Suprapubic skin (tissue), 4 donors: ENCODE measurements at regions not wholly inside any gene's neighbourhood (a gene's known extent, or its start where the extent isn't known, plus 50 kb on each side); places are given as distances from the start of the nearest gene placed in this dataset.

ENCODE experiments used
- POLR2A ChIP-seq, 2 donors: fragments of 450-650 bp; IDR thresholded peaks; one replicate each; pipeline ENCODE4 v1.6.1; 2017; ENCODE audit warnings: antibody characterized with exemption in 2 of 2, mild to moderate bottlenecking in 2 of 2, moderate library complexity in 2 of 2
- POLR2AphosphoS5 ChIP-seq, 3 donors: sonication (generic); formaldehyde crosslinking; IDR thresholded peaks; one replicate each; pipeline ENCODE4 v1.6.1; 2017; ENCODE audit warnings: antibody characterized with exemption in 3 of 3
- TF ChIP-seq, protein P1 (sequence below), 2 donors: fragments of 200-600 bp in 1 of 2; fragments of 450-650 bp in 1 of 2; sonication (generic) in 1 of 2; IDR thresholded peaks; one replicate each; pipeline ENCODE4 v1.5.1; 2016 to 2019; ENCODE audit warnings: antibody characterized with exemption in 2 of 2, mild to moderate bottlenecking in 1 of 2, moderate library complexity in 1 of 2

DNA sequence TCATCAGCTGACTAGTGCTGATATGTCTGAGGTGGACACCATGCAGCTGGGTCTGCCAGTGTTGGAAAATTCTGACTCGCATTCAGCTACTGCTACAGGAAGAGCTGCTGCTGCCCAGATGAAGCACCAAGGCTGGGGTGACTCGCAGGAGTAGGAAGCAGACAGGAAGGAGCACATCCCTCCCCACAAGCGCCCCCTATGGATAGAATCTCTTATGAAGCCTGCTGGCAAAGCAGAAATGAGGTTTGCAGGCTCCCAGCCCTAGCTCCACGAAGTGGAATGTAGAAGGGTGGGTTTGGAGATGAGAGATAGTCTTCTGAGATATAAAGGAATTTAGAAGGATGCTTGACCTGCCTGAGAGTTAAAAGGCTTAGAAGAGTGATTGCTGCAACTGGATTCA is 443.0 kb downstream of the ACTL7B start:
- TF ChIP-seq, protein P1, sequence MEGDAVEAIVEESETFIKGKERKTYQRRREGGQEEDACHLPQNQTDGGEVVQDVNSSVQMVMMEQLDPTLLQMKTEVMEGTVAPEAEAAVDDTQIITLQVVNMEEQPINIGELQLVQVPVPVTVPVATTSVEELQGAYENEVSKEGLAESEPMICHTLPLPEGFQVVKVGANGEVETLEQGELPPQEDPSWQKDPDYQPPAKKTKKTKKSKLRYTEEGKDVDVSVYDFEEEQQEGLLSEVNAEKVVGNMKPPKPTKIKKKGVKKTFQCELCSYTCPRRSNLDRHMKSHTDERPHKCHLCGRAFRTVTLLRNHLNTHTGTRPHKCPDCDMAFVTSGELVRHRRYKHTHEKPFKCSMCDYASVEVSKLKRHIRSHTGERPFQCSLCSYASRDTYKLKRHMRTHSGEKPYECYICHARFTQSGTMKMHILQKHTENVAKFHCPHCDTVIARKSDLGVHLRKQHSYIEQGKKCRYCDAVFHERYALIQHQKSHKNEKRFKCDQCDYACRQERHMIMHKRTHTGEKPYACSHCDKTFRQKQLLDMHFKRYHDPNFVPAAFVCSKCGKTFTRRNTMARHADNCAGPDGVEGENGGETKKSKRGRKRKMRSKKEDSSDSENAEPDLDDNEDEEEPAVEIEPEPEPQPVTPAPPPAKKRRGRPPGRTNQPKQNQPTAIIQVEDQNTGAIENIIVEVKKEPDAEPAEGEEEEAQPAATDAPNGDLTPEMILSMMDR (IDR thresholded peaks at IDR 0.05), result no peak
- TF ChIP-seq POLR2A (IDR thresholded peaks at IDR 0.05) (no peak), POLR2AphosphoS5 (IDR thresholded peaks at IDR 0.05) (no peak)
